ENCODE measurements at regions not wholly inside any gene's neighbourhood (a gene's known extent, or its start where the extent isn't known, plus 50 kb on each side); places are given as distances from the start of the nearest gene placed in this dataset.
"Not testable (repeated sequence)": the region's sequence is repeated elsewhere in the genome, so short reads cannot be mapped to it uniquely, and the experiment has no call there.

DNA sequence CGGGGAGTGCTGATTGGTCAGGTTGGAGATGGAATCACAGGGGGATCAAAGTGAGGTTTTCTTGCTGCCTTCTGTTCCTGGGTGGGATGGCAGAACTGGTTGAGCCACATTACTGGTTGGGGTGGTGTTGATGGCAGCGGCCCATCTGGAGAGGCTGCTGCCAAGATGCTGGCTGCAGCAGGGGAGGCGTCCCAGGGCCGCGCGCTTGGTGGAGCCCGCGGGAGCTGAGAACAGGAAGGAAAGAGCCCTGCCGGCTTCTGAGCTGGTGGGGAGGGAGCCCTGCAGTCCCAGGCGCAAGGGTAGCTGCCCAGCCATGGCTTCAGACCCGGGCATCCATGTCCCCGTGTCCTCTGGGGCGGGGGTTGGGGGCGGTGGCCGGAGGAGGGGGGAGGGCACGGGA, 609.3 kb downstream of the SPATA31A6 start:
- TF ChIP-seq, protein P1, sequence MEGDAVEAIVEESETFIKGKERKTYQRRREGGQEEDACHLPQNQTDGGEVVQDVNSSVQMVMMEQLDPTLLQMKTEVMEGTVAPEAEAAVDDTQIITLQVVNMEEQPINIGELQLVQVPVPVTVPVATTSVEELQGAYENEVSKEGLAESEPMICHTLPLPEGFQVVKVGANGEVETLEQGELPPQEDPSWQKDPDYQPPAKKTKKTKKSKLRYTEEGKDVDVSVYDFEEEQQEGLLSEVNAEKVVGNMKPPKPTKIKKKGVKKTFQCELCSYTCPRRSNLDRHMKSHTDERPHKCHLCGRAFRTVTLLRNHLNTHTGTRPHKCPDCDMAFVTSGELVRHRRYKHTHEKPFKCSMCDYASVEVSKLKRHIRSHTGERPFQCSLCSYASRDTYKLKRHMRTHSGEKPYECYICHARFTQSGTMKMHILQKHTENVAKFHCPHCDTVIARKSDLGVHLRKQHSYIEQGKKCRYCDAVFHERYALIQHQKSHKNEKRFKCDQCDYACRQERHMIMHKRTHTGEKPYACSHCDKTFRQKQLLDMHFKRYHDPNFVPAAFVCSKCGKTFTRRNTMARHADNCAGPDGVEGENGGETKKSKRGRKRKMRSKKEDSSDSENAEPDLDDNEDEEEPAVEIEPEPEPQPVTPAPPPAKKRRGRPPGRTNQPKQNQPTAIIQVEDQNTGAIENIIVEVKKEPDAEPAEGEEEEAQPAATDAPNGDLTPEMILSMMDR (IDR thresholded peaks at IDR 0.05) = not testable (repeated sequence)
- not testable (repeated sequence) for TF ChIP-seq POLR2A (IDR thresholded peaks at IDR 0.05)
